HG03354 (cell line): ENCODE measurements at regions not wholly inside any gene's neighbourhood (a gene's known extent, or its start where the extent isn't known, plus 50 kb on each side); places are given as distances from the start of the nearest gene placed in this dataset.
"Not testable (repeated sequence)": the region's sequence is repeated elsewhere in the genome, so short reads cannot be mapped to it uniquely, and the experiment has no call there.

Experiments
- ATAC-seq: cut with Tn5 transposase; IDR thresholded peaks from one replicate; pipeline ENCODE4 v1.9.1; 2021; ENCODE audit warnings: mild to moderate bottlenecking; ENCODE audit not compliant: unreplicated experiment, poor library complexity, severe bottlenecking

GRCh38 chr22:23386822-23387580 is 193.1 kb downstream of the IGLL1 start:
- no peak for ATAC-seq

DNA sequence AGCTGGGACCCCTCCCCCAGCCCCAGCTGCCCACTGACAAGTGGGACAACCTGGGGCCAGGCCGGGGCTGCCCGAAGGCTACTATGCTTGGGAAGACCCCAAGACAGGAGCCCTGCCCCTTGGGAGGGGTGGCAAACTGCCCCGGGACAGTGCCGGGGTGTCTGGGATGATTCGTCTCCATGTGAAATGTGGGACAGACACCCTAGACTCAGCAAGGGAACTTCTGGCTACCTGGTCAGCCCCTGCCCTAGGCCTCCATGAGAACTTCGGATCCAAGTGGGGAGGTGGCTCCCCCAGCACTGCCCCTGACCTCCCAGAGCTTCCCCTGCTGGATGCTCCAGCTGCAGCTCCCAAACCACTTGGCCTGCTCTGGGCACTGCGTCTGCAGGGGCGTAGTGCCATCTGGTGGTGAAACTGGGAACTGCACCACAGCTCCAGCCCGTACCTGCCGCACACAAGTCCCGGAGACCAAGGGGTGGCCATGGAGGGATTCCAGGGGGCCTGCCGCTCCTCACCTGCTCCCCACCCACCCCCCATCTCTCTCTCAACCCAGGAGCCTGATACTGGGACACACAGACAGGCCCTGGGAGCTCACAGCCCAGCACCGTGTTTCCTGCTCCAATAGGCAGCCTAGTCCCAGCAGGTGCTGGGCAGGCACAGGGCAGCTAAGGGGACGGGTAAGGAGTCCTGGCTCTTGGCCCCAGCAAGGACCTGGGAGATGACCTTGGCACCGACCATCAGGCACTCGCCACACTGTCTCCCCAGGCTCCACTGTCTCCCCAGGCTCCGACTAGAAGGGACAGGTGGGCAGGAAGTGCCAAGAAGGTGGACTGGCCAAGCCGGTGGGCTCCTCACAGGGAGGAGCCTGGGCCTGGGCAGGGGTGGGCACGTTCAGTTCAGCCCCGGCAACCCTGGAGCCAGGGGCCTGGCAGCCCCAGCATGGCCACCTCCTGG is 194.1 kb downstream of the IGLL1 start:
- no peak for ATAC-seq

GRCh38 chr22:23384923-23385677 is 195.0 kb downstream of the IGLL1 start:
- ATAC-seq = no peak

DNA sequence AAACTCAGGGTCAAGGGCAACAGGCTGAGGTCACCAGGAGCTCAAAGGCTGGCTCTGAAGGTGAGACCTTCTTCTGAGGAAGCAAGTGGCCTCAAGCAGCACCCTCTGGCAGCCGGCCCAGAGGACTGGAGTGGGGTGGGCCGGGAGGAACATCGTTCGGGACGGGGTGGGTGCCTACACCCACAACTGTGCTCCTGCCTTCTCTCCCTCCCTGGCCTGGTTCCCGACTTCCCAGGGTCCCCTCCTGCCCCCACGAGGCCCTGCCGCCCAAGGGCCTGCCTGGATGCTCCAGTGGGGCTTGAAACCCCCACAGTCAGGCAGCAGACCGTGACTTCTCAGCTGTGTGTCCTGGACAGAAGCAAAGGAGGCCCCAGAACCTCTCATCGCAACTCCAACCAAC is 195.7 kb downstream of the IGLL1 start:
- ATAC-seq = no peak

DNA sequence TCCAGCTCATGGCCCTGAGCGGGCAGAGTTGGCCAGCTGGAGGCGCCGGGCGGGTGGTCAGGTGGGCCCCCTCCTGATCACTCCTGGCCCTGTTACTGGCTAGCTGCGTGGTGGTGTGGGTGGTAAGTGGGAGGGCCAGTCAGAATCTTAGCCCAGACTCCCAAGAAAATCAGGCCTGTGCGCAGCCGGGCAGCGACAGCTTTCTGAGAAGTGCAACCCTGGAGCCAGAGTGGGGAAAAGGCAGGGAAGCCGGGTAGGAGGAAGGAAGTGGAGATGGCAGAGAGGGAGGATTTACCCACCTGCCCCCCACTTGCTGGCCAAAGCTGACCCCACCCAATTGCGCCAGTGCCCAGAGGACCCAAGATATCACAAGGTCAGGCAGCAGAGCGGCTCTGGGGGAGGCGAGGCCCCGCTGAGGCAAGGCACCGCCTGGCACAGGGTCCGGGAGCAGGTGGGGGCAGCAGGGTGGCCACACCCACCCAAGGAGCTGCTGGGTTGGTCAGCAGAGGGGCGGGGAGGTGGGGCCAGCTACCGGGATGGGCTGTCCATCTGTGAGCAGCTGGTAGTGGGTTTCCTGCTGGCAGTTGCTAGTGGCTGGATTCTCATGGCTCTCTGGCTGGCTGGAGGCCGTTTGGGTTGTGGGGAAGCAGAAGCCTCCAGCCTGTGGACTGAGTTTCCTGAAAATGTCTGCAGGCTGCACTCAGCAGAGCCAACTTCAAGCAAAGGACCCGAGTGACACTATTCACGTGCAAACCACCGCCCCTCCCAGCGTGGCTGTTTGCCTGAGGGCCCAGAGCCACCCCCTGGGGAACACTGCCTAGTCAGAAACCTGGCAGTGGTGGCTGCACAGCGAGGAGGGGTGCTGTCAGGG is 196.4 kb downstream of the IGLL1 start:
- no peak for ATAC-seq

DNA sequence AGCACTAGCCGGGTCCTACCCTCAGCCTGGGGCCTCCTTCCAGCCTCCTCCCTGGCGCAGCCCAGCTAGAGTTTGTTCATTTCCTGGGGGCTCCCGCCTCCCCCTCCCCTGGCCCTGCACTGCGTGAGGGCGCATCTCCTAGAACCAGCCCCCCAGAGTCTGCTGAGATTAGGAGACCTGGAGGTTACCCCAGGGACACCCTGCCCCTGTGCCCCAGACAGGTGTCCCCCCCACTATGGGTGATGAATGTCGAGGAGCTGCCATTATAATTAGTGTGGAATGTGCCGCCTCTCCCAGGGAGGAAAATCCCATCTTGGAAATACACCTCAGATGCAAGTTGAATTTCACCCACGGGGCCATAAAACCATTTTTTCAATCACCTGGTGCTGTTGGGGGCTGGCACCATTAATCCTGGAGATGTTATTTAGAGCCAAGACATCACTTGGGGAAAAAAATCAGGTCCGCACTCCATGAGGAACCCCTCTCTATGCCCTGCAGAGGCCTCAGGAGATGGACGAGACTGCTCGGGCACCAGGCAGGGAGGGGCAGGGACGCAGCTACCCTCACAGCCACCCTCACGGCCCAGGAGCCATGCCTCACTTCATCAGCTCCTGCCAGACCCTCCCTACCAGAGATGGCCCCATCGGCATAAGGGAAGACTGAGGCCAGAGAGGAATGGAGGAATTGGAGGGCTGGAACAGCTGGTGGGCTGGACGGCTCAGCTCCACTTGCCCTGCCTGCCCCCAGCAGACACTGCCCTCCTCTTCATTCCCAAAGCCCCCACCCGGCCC is 197.5 kb downstream of the IGLL1 start:
- no peak for ATAC-seq

- ATAC-seq = no peak
These were observed 198.2 kb downstream of the IGLL1 start for GRCh38 chr22:23381661-23382427.

DNA sequence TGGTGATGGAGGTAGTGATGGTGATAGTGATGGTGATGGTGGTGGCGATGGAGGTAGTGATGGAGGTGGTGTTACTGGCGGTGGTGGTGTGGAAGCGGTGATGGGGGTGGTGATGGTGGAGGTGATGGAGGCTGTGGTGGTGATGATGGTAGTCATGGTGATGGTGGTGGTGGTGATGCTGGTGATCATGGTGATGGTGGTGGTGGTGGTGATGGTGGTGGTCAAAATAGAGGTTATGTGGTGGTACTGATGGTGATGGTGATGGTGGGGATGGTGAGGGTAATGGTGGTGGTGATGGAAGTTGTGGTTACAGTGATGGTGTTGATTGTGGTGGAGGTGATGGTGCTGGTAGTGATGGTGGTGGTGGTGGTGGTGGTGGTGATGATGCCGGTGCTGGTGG is 199.2 kb downstream of the IGLL1 start:
- no peak for ATAC-seq

GRCh38 chr22:23380230-23380573 is 199.9 kb downstream of the IGLL1 start:
- no peak for ATAC-seq

DNA sequence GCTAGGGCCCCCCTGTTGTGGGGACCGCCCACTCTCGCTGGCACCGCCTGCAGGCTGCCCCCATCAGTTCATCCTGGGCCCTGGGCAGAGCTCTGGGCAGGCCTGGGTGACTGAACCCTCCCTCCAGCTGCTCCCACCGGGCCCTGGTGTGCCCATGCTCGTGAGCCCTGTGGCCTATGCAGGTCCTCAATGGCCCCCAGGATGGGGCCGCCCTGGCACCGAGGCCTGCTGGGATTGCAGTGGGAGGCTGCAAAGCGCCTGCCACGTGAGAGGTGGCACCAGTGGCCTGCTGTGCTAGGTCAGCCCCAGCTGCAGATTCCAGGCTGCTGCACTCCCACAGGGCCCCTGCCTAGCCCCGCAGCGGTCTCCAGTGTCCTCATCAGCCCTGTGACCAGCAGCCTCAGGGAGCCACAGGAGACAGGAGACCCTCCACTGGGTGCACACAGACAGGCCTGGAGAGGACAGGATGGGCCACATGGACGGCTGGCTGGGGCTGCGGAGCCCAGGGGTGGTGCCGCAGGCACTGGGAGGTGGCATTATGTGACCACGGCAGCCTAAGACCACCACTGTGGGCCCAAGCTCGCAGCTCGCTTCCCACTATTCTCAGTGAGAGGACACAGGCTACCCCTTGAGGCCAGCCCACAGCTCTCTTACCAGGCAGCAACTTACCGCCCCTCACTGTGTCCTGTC is 199.4 kb downstream of the BCR start:
- not testable (repeated sequence) for ATAC-seq

- ATAC-seq = no peak
These were observed 197.5 kb downstream of the BCR start for GRCh38 chr22:23377767-23378166.

DNA sequence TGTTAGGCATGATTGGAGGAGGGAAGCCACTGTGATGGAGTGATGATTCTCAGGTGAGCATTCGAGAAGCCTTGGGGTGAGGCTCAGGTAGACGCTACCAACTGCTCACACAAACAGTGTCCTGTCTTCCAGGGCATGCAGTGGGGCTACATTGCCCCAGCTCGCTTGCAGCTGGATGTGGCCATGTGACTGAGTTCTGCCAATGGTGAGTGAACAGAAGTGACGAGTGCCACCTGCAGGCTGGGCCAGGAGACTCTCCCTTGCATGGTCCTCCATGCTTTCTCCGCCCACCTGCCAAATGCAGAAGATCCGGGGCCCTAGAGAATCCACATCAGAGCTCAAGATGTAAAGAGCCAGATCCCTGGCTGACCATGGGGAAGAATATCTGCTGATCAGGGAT is 195.9 kb downstream of the BCR start:
- no peak for ATAC-seq

GRCh38 chr22:23375031-23375827 is 194.9 kb downstream of the BCR start:
- ATAC-seq = no peak

- no peak for ATAC-seq
These were observed 193.3 kb downstream of the BCR start for GRCh38 chr22:23373601-23374000.

GRCh38 chr22:23370251-23370650 is 189.9 kb downstream of the BCR start:
- ATAC-seq = no peak

DNA sequence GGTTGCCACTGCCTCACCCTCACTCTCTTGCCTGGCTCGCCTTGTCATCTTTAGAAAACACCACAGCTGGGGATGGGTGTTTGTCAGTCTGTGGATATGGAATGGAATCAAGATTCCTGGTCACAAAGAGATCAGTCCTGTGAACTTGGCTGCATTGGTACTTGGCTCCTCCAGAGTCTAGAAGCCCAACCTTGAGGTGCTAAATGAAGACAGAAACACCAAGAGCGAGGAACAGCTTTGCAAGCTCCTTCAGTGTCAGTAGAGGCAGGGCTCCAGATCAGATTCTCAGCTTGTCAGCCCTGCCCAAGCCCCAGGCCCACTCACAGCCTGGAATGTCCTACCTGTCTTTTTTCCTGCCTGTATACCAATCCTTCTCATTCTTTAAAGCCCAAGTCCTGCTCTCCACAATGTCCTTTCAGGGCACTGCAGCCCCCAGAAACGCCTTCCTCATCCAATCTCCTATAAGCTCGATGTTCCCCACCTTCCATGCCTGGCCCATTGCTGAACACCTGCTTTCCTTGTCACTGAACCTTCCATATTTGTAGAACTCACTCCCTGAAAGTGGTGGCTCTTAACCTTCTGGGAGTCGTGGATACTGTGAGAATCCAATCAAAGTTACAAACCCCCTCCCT is 188.9 kb downstream of the BCR start:
- ATAC-seq = no peak
